HG03565 (cell line): ENCODE measurements at regions not wholly inside any gene's neighbourhood (a gene's known extent, or its start where the extent isn't known, plus 50 kb on each side); places are given as distances from the start of the nearest gene placed in this dataset.
"Not testable (repeated sequence)": the region's sequence is repeated elsewhere in the genome, so short reads cannot be mapped to it uniquely, and the experiment has no call there.

ENCODE experiments used
- ATAC-seq: cut with Tn5 transposase; IDR thresholded peaks from one replicate; pipeline ENCODE4 v1.9.1; 2021; ENCODE audit warnings: mild to moderate bottlenecking, moderate library complexity; ENCODE audit not compliant: unreplicated experiment

GRCh38 chr4:79266136-79266535 lies 59.7 kb downstream of the NAA11 start:
- no peak for ATAC-seq

- no peak for ATAC-seq
Measured at GRCh38 chr4:79259242-79259641, 66.6 kb downstream of the NAA11 start.

- no peak for ATAC-seq
Measured at GRCh38 chr4:79258614-79259176, 67.2 kb downstream of the NAA11 start.

GRCh38 chr4:79257953-79258613 lies 67.8 kb downstream of the NAA11 start:
- no peak for ATAC-seq

- ATAC-seq: no peak
Measured at GRCh38 chr4:79255793-79256192, 70.1 kb downstream of the NAA11 start.

- no peak for ATAC-seq
Measured at GRCh38 chr4:79253924-79254323, 71.9 kb downstream of the NAA11 start.

GRCh38 chr4:79253168-79253567 lies 72.7 kb downstream of the NAA11 start:
- ATAC-seq: no peak

GRCh38 chr4:79250887-79251286 lies 75.0 kb downstream of the NAA11 start:
- ATAC-seq: no peak

- no peak for ATAC-seq
Measured at GRCh38 chr4:79249881-79250503, 75.9 kb downstream of the NAA11 start.

GRCh38 chr4:79248610-79249009 lies 77.3 kb downstream of the NAA11 start:
- ATAC-seq: no peak

GRCh38 chr4:79247695-79248394 lies 78.0 kb downstream of the NAA11 start:
- ATAC-seq: no peak

GRCh38 chr4:79245200-79245940 lies 80.5 kb downstream of the NAA11 start:
- not testable (repeated sequence) for ATAC-seq

GRCh38 chr4:79241846-79242245 lies 84.0 kb downstream of the NAA11 start:
- no peak for ATAC-seq

GRCh38 chr4:79237851-79238250 lies 88.0 kb downstream of the NAA11 start:
- no peak for ATAC-seq

- ATAC-seq: no peak
Measured at GRCh38 chr4:79236785-79237184, 89.1 kb downstream of the NAA11 start.

GRCh38 chr4:79235095-79235494 lies 90.8 kb downstream of the NAA11 start:
- ATAC-seq: no peak

- no peak for ATAC-seq
Measured at GRCh38 chr4:79233820-79234219, 92.0 kb downstream of the NAA11 start.

GRCh38 chr4:79232540-79232939 lies 93.3 kb downstream of the NAA11 start:
- ATAC-seq: no peak

GRCh38 chr4:79227860-79228259 lies 98.0 kb downstream of the NAA11 start:
- no peak for ATAC-seq

GRCh38 chr4:79225360-79225759 lies 100.5 kb downstream of the NAA11 start:
- ATAC-seq: no peak

- ATAC-seq: no peak
Measured at GRCh38 chr4:79224777-79225104, 101.1 kb downstream of the NAA11 start.
